GM21737 (cell line): ENCODE measurements at regions not wholly inside any gene's neighbourhood (a gene's known extent, or its start where the extent isn't known, plus 50 kb on each side); places are given as distances from the start of the nearest gene placed in this dataset.

Source experiments
- ATAC-seq: cut with Tn5 transposase; IDR thresholded peaks from one replicate; pipeline ENCODE4 v1.9.1; 2021; ENCODE audit warnings: mild to moderate bottlenecking, moderate library complexity; ENCODE audit not compliant: unreplicated experiment

GRCh38 chr2:20559277-20559676 lies 91.6 kb downstream of the HS1BP3 start:
- ATAC-seq = no peak

DNA sequence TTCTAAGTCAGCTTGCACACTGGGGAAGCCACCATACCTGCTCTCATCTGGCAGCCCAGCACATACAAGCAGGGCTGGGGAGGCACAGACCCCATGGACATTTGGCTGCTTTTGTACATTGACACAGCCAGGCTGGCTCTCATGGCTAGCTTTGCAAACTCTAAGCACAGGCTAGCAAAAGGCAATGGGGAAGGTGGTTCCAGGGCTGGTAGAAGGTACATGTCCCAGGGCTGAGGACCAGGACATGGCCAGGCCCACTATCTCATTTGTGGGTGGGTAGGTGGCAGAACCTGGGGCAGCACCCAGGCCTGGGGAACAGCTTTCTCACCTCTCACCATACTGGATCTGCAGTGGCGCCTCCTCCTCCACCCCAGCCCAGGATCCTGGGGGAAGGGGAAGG lies 90.9 kb downstream of the HS1BP3 start:
- no peak for ATAC-seq

GRCh38 chr2:20560891-20561636 lies 89.8 kb downstream of the HS1BP3 start:
- no peak for ATAC-seq

GRCh38 chr2:20561637-20562454 lies 89.1 kb downstream of the HS1BP3 start:
- ATAC-seq = no peak

- no peak for ATAC-seq
Measured at GRCh38 chr2:20562540-20563225, 88.2 kb downstream of the HS1BP3 start.

- ATAC-seq = no peak
Measured at GRCh38 chr2:20563251-20563650, 87.6 kb downstream of the HS1BP3 start.

GRCh38 chr2:20563833-20564232 lies 87.1 kb downstream of the HS1BP3 start:
- no peak for ATAC-seq

DNA sequence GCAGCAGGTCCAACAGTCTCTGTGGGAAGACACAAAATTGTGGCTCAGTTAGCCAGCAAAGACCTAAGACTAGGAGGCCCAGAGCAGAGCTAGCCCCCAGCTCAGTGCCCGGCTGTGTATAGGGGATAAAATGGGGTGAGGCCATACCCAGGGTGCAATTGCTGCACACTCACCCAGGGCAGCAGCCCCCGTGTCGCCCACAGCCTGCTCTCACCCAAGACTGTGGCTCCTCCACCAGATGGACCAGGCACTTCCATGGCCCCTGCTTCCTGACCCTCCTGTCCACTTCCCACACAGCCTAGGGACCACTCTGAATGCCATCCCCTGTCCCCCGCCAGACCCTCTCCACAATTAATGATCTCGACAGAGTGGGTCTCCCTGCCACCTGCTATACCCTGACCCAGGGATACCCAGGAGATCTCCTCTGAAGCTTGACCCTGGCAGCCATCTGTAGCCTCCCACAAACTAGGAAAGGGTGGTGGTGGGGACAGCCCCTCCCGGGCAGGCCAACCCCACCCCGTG lies 85.7 kb downstream of the HS1BP3 start:
- ATAC-seq = no peak

GRCh38 chr2:20565623-20566236 lies 85.2 kb downstream of the HS1BP3 start:
- ATAC-seq = no peak

DNA sequence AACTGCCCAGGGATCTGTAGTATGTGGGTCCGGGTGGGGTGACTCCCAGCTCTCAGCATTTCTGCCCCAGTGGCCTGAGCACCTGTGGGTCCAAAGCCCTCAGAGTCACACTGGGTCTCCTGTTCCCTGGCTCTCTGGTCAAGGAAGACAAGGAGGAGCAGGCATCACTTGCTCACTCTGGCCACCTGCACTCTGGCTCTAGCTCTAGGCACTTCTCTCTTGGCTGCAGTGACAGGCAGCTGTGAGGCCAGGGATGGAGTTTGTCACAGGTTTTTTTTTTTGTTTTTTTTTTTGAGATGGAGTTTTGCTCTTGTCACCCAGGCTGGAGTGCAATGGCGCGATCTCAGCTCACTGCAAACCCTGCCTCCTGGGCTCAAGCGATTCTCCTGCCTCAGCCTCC lies 84.6 kb downstream of the HS1BP3 start:
- no peak for ATAC-seq

DNA sequence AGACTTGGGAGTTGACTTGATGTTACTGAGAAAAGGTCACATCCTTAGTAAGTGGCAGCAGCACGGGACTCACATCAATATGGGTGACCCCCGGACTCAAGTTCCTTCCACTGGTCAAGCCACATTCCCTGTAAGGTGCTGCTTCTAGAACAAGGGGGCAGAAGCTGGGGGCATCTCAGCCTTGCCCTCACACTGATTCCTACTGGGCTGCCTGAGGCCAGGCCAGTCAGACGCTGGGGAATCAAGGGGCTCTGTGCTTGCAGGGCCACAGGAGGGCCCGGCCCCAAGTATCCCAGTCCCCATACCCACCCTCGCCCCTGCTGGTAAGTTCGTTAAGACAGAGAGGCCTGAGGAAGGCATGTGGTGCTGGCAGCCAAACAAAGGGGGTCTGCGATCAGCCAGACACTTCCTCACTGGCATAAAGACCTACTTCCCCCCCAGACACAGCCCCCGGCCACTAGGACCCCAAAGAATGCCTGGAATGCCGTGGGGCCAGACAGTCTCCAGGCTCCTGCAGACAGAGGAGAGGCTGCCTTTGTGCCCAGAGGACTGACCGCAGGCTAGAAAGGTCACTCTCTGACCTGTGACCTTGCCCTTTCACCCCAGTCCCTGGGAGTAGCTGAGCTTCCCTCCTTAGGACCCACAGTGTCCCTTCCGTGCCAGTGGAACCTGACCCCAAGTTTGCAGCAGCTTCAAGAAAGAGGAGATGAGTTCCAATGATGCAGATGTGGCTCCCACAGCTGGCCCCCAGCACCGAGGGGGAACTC lies 83.6 kb downstream of the HS1BP3 start:
- ATAC-seq = no peak
